Nephron (organoid): ENCODE measurements at regions not wholly inside any gene's neighbourhood (a gene's known extent, or its start where the extent isn't known, plus 50 kb on each side); places are given as distances from the start of the nearest gene placed in this dataset.

Source experiments
- H3K27ac Mint-ChIP-seq, 3 experiments: 2 replicates each; pipeline ENCODE4 v1.8.0; 2020; ENCODE audit warnings: mixed read lengths in 3 of 3, mild to moderate bottlenecking in 2 of 3, moderate library complexity in 1 of 3
- H3K27me3 Mint-ChIP-seq: 2 replicates; pipeline ENCODE4 v1.8.0; 2021; ENCODE audit warnings: low read depth, mild to moderate bottlenecking, moderate library complexity, mixed read lengths
- H3K36me3 Mint-ChIP-seq: 2 replicates; pipeline ENCODE4 v1.8.0; 2020; ENCODE audit warnings: low read depth, mixed read lengths
- H3K4me1 Mint-ChIP-seq: 2 replicates; pipeline ENCODE4 v1.8.0; 2020; ENCODE audit warnings: mixed read lengths
- H3K4me3 Mint-ChIP-seq, 3 experiments: 2 replicates each; pipeline ENCODE4 v1.8.0; 2020; ENCODE audit warnings: mild to moderate bottlenecking in 3 of 3, mixed read lengths in 3 of 3, moderate library complexity in 2 of 3
- H3K9me3 Mint-ChIP-seq: 2 replicates; pipeline ENCODE4 v1.8.0; 2020; ENCODE audit warnings: mixed read lengths
- TF ChIP-seq, protein P1 (sequence below), 3 experiments: fragments of 200-600 bp; sonication (generic); IDR thresholded peaks; one replicate each; pipeline ENCODE4 v1.5.0; 2021; ENCODE audit warnings: antibody characterized with exemption in 3 of 3; ENCODE audit not compliant: unreplicated experiment in 3 of 3

DNA sequence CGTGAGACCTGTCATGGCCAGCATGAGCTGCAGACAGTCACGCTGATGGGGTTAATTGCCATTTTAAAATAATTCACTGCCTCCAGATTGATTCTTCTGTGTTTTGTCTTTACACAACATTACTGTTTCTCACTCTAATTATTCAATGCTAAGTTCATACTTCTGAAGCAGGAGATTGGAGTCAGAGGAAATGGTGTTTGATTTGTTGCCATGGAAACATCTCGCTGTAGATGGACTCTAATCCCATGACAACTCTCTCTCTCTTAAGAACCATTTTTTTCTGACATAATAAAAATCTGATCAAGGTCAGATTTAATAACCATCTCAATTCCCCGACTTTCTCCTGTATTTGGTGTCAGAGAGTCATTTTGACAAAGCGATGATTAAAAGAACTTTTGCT, 209.0 kb downstream of the IDS start:
- no peaks in the 10 kb centered on the region for H3K9me3 Mint-ChIP-seq
- H3K27ac Mint-ChIP-seq, result no peak overlapping the region
- H3K4me3 Mint-ChIP-seq, result no peak overlapping the region
- H3K27me3 Mint-ChIP-seq, result no peaks in the 10 kb centered on the region
- H3K36me3 Mint-ChIP-seq, result no peaks in the 10 kb centered on the region
- no peaks in the 10 kb centered on the region for H3K4me1 Mint-ChIP-seq
- TF ChIP-seq, protein P1, sequence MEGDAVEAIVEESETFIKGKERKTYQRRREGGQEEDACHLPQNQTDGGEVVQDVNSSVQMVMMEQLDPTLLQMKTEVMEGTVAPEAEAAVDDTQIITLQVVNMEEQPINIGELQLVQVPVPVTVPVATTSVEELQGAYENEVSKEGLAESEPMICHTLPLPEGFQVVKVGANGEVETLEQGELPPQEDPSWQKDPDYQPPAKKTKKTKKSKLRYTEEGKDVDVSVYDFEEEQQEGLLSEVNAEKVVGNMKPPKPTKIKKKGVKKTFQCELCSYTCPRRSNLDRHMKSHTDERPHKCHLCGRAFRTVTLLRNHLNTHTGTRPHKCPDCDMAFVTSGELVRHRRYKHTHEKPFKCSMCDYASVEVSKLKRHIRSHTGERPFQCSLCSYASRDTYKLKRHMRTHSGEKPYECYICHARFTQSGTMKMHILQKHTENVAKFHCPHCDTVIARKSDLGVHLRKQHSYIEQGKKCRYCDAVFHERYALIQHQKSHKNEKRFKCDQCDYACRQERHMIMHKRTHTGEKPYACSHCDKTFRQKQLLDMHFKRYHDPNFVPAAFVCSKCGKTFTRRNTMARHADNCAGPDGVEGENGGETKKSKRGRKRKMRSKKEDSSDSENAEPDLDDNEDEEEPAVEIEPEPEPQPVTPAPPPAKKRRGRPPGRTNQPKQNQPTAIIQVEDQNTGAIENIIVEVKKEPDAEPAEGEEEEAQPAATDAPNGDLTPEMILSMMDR (IDR thresholded peaks at IDR 0.05; ENCODE audit: unreplicated experiment in 3 of 3), result no peak

DNA sequence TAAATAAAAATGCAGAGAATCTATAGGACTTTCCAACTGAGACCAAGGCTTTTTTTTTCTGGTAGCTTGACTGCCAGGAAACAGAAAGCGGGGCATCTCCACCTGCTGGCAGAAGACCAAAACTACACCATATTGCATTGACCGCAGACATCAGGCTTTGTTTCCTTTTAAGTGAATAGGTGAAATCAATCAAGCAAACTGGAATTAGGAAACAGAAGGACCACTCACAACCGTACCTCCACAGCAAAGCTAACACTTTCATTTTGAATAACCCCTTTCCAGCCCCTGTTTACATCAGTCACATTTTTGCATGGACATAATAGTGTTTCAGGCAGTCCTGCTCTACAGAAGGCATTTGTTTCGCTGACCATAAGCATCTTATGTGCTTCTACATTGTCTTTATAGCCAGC, 218.2 kb downstream of the IDS start:
- TF ChIP-seq, protein P1 (IDR thresholded peaks at IDR 0.05; ENCODE audit: unreplicated experiment in 3 of 3), result peak; percentile 63 to 78 (median 77)
- no peak overlapping the region for H3K27ac Mint-ChIP-seq
- H3K27me3 Mint-ChIP-seq, result no peaks in the 10 kb centered on the region
- no peak overlapping the region for H3K4me3 Mint-ChIP-seq
- no peaks in the 10 kb centered on the region for H3K36me3 Mint-ChIP-seq
- H3K9me3 Mint-ChIP-seq, result peaks cover 2% of the 10 kb centered on the region
- H3K4me1 Mint-ChIP-seq, result no peaks in the 10 kb centered on the region

DNA sequence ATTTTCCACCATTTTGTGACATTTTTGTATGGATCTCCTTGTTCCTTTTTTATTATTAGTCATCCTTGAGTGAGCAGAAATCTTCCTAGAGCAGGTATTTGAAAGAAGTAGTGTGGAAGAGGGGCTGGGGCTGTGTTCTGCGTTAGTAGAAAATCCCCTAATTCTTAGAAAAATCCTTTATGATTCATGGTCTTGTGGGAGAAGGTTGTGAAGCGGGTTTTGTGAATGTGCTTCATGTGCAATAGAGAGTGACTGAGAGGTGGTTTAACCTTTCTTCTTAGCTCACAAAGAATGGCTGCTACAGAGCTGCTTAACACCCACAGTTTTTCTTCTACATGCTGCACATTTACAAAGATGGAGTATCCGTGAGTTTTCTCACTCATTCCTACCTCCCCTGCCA, 220.5 kb downstream of the IDS start:
- Mint-ChIP-seq H3K9me3 (peaks cover 2% of the 10 kb centered on the region), H3K27ac (no peak overlapping the region), H3K4me3 (no peak overlapping the region)

DNA sequence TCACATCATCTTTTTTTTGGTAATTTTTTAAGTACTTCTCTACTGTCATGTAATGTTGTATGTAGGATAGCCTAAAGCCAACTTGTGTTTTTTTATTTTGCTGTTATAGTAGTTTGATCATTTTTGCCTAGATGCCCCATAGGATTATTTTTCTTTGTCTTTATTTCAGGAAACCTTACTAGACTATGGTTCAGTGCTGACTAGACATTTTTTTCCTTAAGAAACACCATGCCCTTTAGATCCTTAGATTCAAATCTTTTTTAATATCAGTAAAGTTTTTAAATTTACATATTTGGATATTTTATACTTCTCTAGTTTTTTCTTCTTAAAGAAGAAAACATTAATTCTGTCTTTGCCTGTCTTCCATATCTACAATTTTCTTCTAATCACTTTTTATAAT, 221.3 kb downstream of the IDS start:
- TF ChIP-seq, protein P1 (IDR thresholded peaks at IDR 0.05; ENCODE audit: unreplicated experiment in 3 of 3), result no peak
- Mint-ChIP-seq H3K4me1 (no peaks in the 10 kb centered on the region), H3K36me3 (no peaks in the 10 kb centered on the region), H3K9me3 (peaks cover 2% of the 10 kb centered on the region), H3K27me3 (no peaks in the 10 kb centered on the region), H3K4me3 (no peak overlapping the region), H3K27ac (no peak overlapping the region)

More for the DNA sequence above, 220.5 kb downstream of the IDS start:
- TF ChIP-seq, protein P1 (IDR thresholded peaks at IDR 0.05; ENCODE audit: unreplicated experiment in 3 of 3), result no peak
- Mint-ChIP-seq H3K4me1 (no peaks in the 10 kb centered on the region), H3K27me3 (no peaks in the 10 kb centered on the region), H3K36me3 (no peaks in the 10 kb centered on the region)

DNA sequence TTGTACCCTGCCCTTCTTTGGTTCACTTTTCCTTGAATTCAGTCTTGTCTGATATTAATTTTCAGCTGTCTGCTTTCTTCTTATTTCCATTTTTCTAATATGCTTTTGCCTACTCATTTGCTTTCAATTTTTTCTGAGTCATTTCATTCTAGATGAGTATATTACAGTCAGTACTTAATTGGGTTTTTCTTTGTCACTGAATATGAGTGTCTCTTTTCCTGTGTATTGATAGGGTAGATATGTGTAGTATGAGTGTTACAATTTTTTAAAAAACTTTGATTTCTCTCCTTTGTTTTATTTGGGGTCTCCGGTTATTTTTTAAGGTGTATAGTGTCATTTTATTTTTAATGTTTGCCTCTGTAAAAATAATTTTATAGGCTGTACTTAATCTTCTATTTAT, 222.2 kb downstream of the IDS start:
- Mint-ChIP-seq H3K4me3 (no peak overlapping the region), H3K4me1 (no peaks in the 10 kb centered on the region), H3K36me3 (no peaks in the 10 kb centered on the region), H3K27ac (no peak overlapping the region), H3K9me3 (peaks cover 4% of the 10 kb centered on the region), H3K27me3 (no peaks in the 10 kb centered on the region)
- TF ChIP-seq, protein P1 (IDR thresholded peaks at IDR 0.05; ENCODE audit: unreplicated experiment in 3 of 3), result no peak

DNA sequence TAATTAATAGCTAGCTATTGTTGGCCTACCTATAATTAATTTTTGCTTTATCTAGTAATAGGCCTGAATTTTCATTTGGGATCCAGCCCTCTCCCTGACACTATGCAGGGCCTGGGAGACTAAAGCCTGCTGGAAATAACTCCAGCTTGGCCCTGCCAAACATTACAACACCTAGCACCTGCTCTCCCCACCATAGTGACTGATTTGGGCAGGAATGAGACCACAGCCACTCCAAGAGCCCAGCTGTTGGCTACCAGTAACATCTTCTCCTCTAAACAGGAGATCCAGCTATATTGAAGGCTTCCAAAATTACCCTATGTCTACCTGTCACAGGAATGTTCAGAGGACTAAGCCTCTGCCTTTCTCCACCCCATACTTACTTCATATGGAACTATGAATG, 225.1 kb downstream of the IDS start:
- Mint-ChIP-seq H3K27me3 (no peaks in the 10 kb centered on the region), H3K9me3 (peaks cover 4% of the 10 kb centered on the region), H3K27ac (no peak overlapping the region), H3K36me3 (no peaks in the 10 kb centered on the region), H3K4me3 (no peak overlapping the region), H3K4me1 (no peaks in the 10 kb centered on the region)
- TF ChIP-seq, protein P1 (IDR thresholded peaks at IDR 0.05; ENCODE audit: unreplicated experiment in 3 of 3), result no peak
